GM21423 (cell line): ENCODE measurements at regions not wholly inside any gene's neighbourhood (a gene's known extent, or its start where the extent isn't known, plus 50 kb on each side); places are given as distances from the start of the nearest gene placed in this dataset.
"Not testable (repeated sequence)": the region's sequence is repeated elsewhere in the genome, so short reads cannot be mapped to it uniquely, and the experiment has no call there.

Experiments
- ATAC-seq: cut with Tn5 transposase; IDR thresholded peaks from one replicate; pipeline ENCODE4 v1.9.1; 2021; ENCODE audit warnings: mild to moderate bottlenecking, moderate library complexity; ENCODE audit not compliant: unreplicated experiment

DNA sequence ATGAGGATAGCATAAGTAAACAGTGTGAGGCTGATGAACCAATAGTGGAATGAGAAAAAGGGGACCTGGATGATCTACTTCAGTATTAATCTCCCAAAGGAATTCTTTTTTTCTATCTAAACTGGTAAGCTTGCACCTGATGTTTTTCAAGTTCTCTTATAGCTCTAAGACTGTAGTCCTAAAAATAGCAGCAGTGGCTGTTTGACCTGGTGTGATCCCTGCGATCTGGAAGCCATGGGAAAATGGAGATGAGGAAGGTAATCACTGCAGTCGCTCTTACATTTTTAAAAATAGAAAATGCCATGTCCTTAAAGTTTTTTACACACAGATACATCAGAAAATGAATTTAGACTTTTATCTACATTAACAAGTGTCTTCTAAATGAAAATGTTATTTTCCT lies 926.4 kb upstream of the SLC35B3 start:
- no peak for ATAC-seq

DNA sequence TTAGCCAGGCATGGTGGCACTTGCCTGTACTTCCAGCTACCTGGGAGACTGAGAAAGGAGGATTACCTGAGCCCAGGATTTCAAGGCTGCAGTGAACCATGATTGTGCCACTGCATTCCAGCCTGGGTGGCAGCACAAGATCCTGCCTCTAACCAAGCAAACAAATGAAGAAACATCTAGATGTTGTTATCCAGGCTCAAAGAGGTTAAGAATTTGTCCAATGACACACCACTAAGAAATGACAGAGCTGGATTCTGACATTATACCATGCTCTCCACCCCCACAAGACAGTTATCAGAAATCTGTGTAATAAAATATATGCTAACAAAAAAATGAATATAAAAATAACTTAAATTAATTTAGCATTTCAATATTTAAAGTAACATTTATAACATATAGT lies 925.5 kb upstream of the SLC35B3 start:
- ATAC-seq = no peak

DNA sequence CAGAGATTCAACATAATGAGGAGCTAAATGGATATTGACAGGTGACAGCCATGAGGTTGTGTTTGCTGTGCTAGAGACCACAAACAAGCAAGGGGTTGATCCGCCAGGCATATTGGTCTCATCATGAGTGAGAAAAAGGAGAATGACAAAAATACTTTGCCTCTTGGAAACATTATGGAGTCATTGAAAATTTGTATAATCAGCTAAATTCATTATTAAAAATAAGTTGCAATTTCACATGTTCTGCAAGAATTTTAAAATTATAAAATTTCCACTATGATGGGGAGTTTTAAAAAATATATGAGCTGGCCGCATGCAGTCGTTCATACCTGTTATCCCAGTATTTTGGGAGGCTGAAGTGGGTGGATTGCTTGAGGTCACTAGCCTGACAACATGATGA lies 912.3 kb upstream of the SLC35B3 start:
- no peak for ATAC-seq

DNA sequence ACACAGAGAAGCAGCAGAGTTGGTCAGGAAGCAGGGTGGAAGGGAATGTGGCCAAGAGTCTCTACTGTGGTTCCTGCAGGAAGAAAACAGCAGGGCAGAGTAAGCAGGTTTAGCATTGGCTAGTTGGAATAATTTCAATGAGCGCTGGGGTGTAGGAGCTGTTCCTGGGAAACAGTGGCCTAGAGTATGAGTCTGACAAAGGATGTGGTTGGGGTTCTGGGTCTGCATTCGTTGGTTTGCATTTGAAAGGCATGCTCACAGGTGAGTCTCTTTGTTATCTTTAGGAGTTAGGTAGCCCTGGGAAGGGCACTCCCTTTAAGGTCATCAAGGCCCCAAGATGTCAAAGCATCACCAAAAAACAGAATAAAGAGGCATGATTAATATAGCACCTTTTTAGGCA lies 911.6 kb upstream of the SLC35B3 start:
- no peak for ATAC-seq

DNA sequence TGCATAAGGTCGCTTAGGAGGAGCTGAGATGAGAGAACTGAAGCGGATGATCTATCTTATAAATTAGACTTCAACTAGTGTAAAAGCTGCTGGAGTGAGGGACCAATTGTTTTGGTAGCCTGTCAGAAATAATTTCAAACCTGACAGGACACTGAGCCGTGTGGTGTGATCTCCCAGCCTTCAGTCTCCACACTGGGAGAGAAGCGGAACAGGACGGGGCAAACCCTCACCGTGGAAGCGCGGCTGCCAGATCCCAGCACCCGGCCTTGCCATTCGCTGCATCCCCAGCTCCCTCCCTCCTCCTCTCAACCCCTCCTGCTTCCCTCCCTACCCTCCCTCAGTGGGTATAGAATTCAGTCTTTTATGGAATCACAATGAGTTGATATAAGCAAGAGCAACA lies 900.1 kb upstream of the SLC35B3 start:
- no peak for ATAC-seq

DNA sequence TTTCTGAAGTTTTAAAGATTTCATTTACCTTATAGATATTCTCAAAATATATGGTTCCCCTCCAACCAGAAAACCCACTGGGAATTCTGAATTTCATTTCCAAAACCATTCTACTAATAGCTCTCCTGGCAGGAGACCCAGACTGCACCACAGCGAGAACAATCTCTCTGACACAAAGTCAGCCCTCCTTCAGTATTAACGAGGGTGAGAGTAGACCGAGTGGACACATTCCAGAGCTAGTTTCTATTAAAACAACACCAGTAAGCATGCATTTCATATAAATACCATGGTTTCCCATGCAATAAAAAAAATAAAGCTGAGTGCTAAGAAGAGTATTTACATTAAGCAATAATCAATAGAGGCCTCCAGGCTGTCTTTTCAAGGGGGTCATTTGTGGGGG lies 899.6 kb upstream of the SLC35B3 start:
- no peak for ATAC-seq

DNA sequence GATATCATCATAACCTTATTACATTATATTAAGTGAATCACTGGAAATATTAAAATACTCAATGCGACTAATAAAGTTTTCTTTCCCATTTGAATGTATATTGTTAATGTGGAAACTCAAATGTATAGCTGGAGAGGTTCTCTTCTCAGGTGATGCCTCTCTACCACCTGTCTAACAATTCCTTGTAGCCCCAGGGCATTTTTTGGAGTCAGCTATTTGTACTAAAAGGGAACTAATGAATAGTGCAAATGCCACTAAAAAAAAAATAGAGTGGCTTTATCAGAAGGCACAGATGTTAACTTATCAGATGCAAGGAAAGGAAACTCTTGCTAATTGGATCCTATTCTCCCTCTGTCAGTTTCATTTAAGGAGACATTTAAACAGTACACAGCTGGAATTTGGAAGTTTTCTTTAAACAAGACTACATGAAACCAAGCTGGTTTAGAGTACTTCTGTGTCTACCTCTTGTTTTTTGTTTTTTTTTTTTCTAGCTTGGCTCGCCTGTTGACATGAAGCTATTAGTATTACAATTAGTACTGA lies 897.0 kb upstream of the SLC35B3 start:
- ATAC-seq = no peak

DNA sequence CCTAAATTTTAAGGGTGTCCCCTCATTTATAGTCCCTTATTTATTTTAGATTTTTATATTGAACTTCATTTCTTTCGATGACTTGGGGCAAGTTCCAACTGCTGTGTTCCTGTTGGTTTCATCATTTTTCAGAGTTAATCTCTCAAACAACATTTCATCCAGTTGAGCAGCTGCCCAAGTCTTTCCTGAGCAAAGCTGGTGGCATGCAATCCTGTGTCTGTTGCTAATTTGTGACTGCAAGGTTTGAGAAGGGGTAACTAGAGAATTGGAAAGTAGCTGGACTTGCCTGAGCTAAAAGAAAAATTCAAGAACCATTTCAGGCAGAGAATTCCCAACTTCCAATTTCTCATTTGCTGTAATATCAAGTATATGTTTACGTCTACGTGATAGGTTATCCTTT lies 881.5 kb upstream of the SLC35B3 start:
- no peak for ATAC-seq

DNA sequence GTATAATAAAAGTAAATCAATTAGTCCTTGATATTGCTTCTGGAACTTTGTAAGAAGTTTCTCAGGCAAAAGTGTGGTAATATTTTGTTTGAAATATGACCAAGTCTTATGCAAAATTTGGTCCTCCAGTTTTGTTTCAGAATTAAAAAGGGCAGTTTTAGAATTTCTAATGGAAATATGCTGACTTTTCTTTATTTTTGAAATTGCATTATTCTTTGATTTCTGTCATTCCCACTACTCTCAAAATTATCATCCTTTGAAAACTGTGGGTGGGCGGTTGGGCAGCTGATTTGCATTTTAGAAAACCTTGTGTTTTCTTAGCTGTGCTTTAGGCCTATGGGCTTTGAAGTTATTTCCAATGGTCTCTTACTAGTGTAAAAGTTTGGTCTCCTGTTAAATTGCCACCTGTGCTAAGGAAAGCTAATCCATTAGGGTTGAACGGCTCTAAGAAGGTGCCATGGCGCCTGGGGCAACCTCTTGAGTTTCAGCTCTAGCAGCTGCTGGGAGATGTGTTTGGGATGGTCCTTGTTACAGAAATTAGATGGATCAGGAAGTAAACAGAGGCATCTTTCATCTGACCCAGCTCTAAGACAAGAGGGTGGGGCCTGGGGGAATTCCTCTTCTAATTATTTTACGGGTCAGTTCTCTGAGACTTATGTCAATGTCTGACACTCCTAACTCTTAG lies 880.8 kb upstream of the SLC35B3 start:
- no peak for ATAC-seq

DNA sequence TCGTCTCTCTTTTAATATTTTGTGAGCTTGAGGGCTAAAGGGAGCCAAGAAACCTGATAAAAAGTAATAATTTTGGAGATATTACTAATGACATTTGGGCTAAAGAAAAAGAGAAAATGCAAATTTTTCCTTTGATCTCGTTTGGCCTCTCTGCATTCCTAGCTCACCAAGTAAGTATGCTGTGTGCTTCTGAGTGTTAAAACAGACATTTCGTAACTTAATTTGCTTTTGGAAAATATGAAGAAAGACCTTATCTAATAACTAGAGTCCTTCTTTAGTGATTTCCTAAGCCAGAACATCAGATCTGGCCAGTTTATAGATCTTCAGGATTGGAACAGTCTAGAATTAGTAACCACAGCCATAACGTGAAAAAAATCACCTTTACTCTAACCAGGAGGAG lies 872.9 kb upstream of the SLC35B3 start:
- ATAC-seq = no peak

DNA sequence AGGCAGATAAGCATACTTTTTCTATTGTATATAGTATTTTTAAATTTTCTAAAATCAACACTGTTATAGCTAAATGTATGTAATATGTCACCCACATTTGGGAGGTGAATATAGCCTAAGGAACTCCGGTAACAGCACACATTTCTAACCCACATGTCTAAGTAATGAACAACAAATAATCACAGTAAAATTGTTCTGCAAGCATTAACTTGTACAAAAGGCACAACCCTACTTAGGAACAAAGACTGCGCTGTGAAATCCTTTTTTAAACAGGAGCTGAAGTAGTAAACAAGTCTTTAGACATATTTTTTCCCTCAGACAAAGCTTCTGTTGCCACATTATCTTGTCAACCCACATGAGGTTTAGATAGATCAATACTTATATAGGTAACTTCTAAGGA lies 872.4 kb upstream of the SLC35B3 start:
- ATAC-seq = no peak

DNA sequence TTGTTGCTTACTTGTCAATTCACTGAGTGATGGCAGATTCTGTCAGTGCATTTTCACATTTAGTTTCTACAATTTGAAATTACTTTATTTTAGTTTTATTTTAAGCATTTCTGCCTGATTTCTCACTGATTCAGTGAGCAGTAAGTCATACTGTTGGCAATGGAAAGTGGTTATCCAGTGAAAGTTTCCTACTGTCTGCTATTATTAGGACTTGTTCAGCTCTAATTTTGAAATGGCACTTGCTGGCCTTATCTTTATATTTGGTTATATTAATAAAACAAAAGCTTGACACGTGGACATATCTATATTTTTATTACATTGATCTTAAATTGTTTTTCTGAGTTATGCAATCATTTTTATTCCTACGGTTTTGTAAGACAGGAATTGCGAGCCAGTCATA lies 871.8 kb upstream of the SLC35B3 start:
- no peak for ATAC-seq

DNA sequence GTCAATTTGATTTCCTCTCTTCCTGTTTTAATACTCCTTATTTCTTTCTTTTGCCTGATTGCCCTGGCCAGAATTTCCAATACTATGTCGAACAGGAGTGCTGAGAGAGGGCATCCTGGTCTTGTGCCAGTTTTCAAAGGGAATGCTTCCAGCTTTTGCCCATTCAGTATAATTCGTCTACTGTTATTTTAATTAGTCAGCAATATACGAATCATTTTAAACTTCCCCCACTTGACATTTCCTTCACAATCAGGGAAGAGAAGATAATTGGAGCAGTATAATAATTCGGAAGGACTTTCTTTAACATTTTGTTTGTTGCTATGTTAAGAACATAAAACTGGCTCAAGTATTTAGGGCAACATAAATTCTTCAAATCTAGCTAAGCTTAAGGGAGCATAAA lies 860.3 kb upstream of the SLC35B3 start:
- no peak for ATAC-seq

DNA sequence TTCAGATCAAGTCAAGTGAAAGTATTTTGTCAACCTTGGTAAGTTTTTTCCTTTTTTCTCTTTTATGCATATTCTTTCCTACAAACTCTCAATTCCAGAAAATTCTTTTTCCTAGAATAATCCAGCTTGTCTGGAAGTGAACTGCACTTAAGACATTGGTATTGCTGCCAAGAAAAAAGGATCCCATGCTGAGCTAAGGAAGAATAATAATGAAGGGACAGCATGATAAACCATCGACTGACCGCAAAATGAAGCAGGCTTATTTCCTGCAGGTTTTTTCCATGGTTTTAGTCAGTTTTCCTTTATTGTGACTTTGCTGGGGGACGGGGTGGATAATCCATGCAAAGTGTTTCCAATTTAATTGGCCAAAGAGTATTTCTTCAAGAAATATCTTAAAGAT lies 857.6 kb upstream of the SLC35B3 start:
- ATAC-seq = no peak

DNA sequence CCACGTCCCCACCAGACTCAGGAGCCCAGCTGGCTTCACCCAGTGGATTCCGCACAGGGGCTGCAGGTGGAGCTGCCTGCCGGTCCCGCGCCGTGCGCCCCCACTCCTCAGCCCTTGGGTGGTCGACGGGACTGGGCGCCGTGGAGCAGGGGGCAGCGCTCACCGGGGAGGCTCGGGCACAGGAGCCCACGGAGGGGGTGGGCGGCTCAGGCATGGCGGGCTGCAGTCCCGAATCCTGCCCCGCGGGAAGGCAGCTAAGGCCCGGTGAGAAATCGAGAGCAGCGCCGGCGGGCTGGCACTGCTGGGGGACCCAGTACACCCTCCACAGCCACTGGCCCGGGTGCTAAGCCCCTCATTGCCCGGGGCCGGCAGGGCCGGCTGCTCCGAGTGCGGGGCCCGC lies 855.0 kb upstream of the SLC35B3 start:
- not testable (repeated sequence) for ATAC-seq

DNA sequence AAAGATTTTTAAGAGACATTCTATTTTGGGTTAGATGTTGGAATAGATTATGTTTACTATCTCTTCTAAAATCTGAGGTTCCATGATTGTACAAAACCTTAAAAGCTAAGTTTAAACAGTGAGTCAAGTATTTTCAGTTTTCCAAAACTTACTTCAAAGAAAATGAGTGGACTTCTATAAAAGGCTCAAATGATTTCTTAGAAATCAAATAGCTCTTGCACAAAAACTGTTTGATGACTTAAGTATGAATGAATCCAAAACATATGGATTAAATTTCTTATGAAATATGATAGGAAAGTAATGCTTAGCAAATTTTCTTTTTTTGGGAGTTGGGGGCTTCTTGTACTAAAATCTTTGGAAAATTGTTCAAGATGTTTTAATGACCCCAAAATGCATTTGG lies 837.3 kb upstream of the SLC35B3 start:
- ATAC-seq = no peak

DNA sequence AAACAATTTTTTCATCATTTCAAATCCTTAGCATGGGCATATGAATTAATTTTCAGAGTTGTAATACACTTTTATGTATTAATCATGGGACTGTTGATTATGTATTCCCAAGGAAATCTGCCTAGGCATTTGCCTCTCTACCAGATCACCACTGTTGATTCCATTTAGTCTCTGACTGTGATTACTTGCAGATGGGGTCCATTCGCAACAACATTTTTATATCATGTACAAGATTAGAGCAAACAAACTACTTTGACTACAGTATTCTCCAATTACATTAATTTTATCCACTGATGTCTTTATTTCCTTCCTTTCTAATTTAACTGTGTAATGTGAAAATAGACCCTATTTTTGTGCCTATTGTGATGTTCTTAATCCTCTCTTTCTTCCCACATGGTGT lies 831.4 kb upstream of the SLC35B3 start:
- no peak for ATAC-seq

DNA sequence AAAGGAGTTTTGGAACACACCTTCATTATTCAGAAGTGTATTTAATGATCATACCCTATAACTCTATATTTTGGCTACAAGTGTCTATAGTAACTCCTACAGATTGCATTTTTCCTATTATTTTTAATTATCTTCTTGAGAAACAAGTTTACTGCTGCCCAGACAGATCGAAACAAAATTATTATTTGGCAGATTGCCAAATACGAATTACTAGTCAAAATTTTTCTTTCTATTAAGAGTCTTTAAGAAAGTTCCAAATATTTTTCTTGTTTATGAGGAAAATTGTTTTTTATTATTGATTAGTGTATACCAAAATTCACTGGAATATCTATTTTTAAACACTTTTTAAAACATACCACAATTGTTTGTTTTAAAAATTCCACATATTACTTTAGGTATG lies 821.9 kb upstream of the SLC35B3 start:
- no peak for ATAC-seq

DNA sequence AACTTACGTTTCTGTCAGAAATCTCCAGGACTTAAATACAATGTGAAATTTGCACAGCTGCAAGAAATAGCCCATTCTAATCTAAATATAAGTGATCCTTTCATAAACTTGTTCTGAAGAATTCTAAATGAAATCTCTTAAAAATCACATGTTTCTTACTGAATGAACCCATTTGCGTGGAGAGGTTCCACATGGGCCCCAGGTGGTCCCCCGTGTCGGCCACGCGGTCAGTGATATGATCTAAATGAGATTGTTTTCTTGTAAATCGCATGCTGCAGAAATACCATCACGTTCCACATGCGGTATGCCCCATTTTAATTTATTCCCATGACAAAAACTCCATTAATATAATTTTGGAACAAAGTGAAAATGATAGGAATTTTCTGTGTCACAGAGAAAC lies 818.9 kb upstream of the SLC35B3 start:
- ATAC-seq = no peak

DNA sequence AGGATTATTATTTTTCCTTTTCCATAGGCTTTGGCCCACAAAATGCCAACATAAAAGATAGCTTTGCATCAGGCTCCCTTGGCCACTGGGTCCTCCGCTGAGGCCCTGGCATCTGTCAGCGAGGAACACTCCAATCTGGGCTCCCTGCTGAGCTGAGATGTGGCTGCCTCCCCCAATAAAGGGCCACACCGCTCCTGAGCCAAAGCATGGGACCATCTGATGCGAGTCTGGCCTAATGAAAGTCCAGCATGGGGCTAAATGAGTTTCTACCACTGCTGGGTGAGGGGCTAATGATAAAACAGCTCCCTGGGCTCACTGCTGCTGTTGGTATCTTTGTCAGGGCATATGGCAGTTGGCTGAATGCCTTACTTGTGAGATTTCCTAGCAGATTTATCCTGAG lies 817.5 kb upstream of the SLC35B3 start:
- ATAC-seq = no peak

DNA sequence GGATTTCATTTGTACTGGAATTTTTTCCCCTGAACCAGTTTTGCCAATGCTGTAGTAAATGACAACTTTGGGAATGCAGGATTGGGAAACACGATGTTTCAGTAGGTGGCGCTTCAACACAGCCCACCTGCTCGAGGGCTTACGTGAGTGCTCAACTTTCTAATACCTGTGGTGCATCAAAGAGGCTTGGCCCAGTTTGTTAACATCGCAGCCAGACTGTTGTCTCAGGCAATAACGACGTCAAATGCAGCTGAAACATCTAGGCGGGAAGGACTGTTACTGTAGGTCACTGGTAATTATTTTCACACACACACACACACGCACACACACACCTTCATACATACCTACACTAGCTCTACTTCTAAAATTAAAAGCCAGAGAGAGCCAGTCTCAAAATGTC lies 815.5 kb upstream of the SLC35B3 start:
- ATAC-seq = no peak

DNA sequence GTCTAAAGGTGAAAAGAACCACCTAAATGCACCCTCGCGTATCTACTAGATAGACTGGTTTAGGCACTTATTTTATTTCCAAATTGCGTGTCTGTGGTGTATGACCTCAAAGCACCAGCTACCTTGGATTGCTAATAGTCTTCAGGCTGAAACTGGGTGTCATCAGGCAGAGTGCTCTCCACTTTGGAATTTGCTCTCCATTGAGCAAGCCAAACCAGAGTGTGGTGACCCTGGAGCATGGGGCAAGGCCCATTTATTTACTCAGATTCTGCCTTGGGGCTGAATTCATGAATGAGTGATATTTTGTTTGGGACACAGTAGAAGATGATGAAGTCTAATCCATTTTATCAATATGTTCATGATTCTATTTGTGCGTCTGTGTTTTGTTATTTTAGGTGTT lies 812.8 kb upstream of the SLC35B3 start:
- no peak for ATAC-seq

DNA sequence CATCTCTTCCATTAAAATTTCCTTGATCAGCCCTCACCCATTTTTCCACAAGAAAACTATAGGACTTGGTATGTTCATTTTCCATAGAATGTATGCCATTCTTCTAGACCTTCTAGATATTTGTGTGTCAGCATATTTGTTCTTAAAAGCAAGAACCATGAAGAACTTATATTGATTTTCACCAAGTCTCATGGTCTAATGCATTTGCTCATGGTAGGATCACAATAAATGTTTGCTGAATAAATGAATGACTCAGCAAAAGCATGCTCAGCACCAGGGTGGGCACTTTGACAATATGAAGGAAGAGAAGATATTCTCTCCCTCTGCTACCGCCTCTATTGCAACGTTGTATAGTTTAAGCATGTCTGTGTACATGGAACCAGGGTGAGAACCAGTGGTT lies 805.5 kb upstream of the SLC35B3 start:
- no peak for ATAC-seq
